Mesothelial cell of epicardium (in vitro differentiated cells): ENCODE measurements at regions not wholly inside any gene's neighbourhood (a gene's known extent, or its start where the extent isn't known, plus 50 kb on each side); places are given as distances from the start of the nearest gene placed in this dataset.

Experiments used
- DNase-seq, 2 experiments: peaks; one replicate each; pipeline ENCODE4 v3.0.0; 2021; ENCODE audit warnings: low spot score in 2 of 2; ENCODE audit not compliant: unreplicated experiment in 2 of 2
- H3K27ac Mint-ChIP-seq: 2 replicates; pipeline ENCODE4 v1.8.0; 2021; ENCODE audit warnings: mixed read lengths
- H3K27me3 Mint-ChIP-seq: 2 replicates; pipeline ENCODE4 v1.8.0; 2021; ENCODE audit warnings: low read depth, mixed read lengths
- H3K36me3 Mint-ChIP-seq: 2 replicates; pipeline ENCODE4 v1.8.0; 2021; ENCODE audit warnings: mixed read lengths
- H3K4me1 Mint-ChIP-seq: 2 replicates; pipeline ENCODE4 v1.8.0; 2021; ENCODE audit warnings: mixed read lengths
- H3K4me3 Mint-ChIP-seq: 2 replicates; pipeline ENCODE4 v1.8.0; 2021; ENCODE audit warnings: mild to moderate bottlenecking, moderate library complexity, mixed read lengths
- H3K9me3 Mint-ChIP-seq: 2 replicates; pipeline ENCODE4 v1.8.0; 2021; ENCODE audit warnings: mixed read lengths
- TF ChIP-seq, protein P1 (sequence below): fragments of 200-600 bp; sonication (generic); IDR thresholded peaks from one replicate; pipeline ENCODE4 v1.5.0; 2021; ENCODE audit warnings: antibody characterized with exemption; ENCODE audit not compliant: unreplicated experiment

DNA sequence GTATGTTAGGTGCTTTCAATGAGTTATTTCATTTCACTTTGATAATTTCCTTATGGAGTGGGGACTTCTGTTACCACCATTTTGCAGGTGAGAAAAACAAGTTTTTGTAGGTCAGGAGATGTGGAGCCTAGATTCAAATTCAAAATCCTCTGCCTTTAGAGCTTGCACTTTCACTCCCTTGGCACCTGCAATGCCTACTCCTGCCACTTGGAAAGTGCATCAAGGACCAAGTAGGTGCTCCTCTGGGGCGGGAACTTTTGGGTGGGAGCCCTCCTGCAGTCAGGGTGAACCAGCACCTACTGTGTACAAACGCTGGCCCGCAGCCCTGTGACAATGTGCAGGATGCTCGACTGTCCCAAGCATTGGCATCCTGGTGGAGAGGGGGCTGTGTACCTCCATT lies 199.0 kb downstream of the EMX2 start:
- no peaks in the 10 kb centered on the region for H3K36me3 Mint-ChIP-seq
- H3K4me1 Mint-ChIP-seq, result peaks cover 5% of the 10 kb centered on the region
- H3K9me3 Mint-ChIP-seq, result peaks cover 4% of the 10 kb centered on the region
- DNase-seq, result no peak
- no peak overlapping the region for H3K27ac Mint-ChIP-seq
- H3K4me3 Mint-ChIP-seq, result no peak overlapping the region
- peaks cover 30% of the 10 kb centered on the region for H3K27me3 Mint-ChIP-seq
- TF ChIP-seq, protein P1, sequence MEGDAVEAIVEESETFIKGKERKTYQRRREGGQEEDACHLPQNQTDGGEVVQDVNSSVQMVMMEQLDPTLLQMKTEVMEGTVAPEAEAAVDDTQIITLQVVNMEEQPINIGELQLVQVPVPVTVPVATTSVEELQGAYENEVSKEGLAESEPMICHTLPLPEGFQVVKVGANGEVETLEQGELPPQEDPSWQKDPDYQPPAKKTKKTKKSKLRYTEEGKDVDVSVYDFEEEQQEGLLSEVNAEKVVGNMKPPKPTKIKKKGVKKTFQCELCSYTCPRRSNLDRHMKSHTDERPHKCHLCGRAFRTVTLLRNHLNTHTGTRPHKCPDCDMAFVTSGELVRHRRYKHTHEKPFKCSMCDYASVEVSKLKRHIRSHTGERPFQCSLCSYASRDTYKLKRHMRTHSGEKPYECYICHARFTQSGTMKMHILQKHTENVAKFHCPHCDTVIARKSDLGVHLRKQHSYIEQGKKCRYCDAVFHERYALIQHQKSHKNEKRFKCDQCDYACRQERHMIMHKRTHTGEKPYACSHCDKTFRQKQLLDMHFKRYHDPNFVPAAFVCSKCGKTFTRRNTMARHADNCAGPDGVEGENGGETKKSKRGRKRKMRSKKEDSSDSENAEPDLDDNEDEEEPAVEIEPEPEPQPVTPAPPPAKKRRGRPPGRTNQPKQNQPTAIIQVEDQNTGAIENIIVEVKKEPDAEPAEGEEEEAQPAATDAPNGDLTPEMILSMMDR, result peak; percentile 58

DNA sequence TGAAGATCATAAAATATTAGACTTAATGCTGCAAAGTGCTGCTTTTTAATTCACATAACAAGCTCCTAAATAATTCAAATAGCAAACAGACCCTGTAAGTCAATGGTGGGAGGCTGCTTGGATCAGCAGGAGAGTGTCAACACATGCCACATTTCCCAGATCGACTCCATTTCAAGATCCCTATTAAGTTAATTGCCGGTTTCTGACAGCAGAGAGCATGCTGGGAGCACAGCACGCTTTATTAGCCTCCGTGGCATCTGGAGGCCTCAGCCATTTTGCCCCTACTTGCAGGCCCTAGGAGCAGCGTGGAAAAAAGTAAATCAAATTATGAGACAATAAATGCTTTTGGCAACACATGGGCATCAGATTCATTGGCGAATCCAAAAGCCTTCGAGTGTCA lies 201.0 kb downstream of the EMX2 start:
- Mint-ChIP-seq H3K36me3 (no peaks in the 10 kb centered on the region), H3K27me3 (peaks cover 29% of the 10 kb centered on the region), H3K4me1 (peaks cover 5% of the 10 kb centered on the region), H3K4me3 (no peak overlapping the region), H3K27ac (no peak overlapping the region), H3K9me3 (peaks cover 4% of the 10 kb centered on the region)
- DNase-seq, result no peak
- TF ChIP-seq, protein P1, result no peak

DNA sequence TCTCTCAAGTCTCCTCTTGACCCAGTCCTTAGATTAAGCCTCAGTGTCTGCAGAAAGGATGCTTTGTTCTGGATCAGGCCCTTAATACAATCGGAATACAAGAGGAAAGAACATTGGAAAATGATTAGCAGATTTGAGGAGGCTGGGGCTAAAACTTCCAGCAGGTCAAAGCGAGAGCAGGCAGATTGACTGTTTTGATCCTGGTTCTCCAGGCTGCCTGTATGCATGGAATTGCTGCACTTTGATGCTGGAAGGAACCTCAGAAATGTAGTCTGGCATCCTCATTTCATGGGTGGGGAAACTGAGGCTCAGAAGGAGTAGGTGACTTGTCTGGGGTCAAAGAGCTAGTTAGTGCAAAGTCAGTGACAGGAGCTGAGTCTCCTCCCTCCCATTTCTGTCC lies 202.8 kb downstream of the EMX2 start:
- H3K27me3 Mint-ChIP-seq, result peaks cover 29% of the 10 kb centered on the region
- H3K27ac Mint-ChIP-seq, result peak overlapping the region; percentile 39
- TF ChIP-seq, protein P1, result no peak
- no peak overlapping the region for H3K4me3 Mint-ChIP-seq
- no peaks in the 10 kb centered on the region for H3K36me3 Mint-ChIP-seq
- no peak for DNase-seq
- peaks cover 5% of the 10 kb centered on the region for H3K4me1 Mint-ChIP-seq
- peaks cover 1% of the 10 kb centered on the region for H3K9me3 Mint-ChIP-seq

DNA sequence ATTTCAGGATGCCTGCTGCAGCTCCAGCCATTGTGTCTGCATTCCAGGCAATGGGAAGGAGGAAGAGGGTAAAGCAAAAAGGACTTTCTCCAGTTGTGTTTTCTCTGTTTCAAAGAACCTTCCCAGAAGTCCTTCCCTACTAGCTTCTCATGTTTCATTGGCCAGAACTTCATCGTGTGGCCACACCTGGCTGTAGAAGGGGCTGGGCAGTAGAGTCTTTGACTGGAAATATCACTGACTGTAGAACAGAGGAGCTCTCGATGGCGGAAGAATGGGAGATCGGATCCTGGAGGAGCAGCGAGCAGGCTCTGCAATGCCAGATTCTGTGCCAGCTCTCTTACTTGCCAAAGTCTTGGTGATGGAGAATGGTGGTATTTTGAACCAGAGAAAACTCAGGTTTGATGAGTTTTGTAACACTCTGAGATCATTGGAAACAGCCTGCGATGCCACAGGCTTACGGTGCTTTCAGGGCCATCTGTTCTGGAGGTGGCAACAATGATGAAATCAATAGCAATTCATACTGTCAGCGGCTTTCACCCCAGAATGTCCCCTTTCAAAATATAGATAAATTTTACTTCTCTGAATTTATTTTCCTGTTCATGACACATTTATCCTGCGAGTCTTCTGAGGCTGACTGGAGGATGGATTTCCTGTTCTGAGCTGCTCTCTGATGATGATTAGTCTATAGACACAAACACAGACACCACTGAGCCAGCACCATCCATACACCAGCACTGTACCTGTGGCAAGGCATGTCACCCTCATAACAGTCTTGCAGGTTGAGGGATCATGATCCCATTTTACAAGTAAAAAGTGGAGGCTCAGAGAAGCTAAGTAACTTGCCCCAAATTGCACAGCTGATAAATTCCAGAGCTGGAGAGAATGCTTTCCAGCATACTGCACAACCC lies 204.2 kb downstream of the EMX2 start:
- Mint-ChIP-seq H3K9me3 (no peaks in the 10 kb centered on the region), H3K27me3 (peaks cover 27% of the 10 kb centered on the region), H3K36me3 (no peaks in the 10 kb centered on the region), H3K27ac (no peak overlapping the region), H3K4me1 (peaks cover 5% of the 10 kb centered on the region), H3K4me3 (no peak overlapping the region)
- no peak for DNase-seq
- TF ChIP-seq, protein P1, result no peak

DNA sequence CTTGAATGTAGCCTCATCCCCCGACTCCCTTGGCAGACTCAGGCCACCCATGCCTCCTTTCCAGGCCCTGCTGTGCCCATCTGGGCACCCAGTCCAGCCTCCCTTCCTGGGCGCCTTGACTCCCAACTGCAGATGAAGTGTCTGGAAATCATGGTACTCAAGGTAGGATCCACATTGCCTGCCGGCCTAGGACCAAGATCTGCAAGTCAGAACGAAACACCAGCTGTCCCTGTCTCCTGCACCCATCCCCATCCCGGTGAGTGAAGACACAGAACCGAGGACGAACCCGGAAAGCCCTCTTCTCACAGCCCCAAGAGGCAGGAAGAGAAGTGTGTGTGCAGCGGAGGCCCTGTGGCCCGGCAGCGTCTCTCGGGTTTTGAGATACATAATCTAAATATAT lies 205.1 kb downstream of the EMX2 start:
- peaks cover 24% of the 10 kb centered on the region for H3K27me3 Mint-ChIP-seq
- TF ChIP-seq, protein P1, result no peak
- H3K4me3 Mint-ChIP-seq, result no peak overlapping the region
- peaks cover 5% of the 10 kb centered on the region for H3K4me1 Mint-ChIP-seq
- H3K9me3 Mint-ChIP-seq, result no peaks in the 10 kb centered on the region
- H3K27ac Mint-ChIP-seq, result no peak overlapping the region
- no peak for DNase-seq
- no peaks in the 10 kb centered on the region for H3K36me3 Mint-ChIP-seq
